ENCODE measurements at regions not wholly inside any gene's neighbourhood (a gene's known extent, or its start where the extent isn't known, plus 50 kb on each side); places are given as distances from the start of the nearest gene placed in this dataset.

DNA sequence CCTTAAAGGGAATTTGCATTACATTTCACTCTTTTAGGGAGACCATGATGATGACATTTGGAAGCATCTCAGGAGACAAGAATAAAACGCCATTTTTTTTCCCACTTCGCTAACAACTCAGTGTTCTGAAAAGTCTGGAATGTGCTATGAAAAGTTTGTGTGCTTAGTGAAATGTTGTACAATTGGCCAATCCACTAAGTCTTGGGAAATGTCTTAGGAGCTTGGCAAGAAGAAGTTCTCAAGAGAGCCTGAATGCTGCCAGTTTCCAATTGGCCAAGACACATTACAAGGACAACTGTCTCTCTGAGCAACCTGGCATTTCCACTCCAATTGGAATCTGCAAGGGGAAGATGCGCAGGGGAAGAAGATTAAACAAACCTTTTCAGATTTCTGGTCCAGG is 401.8 kb downstream of the RWDD3 start (continued):
- TF ChIP-seq FOSL1 (tag; conservative IDR thresholded peaks at IDR 0.05) (no peak), PTTG1 (tag; IDR thresholded peaks at IDR 0.05; ENCODE audit: low read depth) (no peak), ZNF644 (tag; IDR thresholded peaks at IDR 0.05; ENCODE audit: low read depth) (no peak), ZNF175 (CRISPR knock-in tag; IDR thresholded peaks at IDR 0.05; ENCODE audit: low read depth) (no peak), NCOA6 (IDR thresholded peaks at IDR 0.05) (no peak), PYGO2 (tag; IDR thresholded peaks at IDR 0.05) (no peak), LARP7 (IDR thresholded peaks at IDR 0.05) (no peak), ZNF12 (CRISPR knock-in tag; IDR thresholded peaks at IDR 0.05) (no peak), L3MBTL2 (IDR thresholded peaks at IDR 0.05) (no peak), ELF4 (CRISPR knock-in tag; IDR thresholded peaks at IDR 0.05) (no peak), CREB1 (IDR thresholded peaks at IDR 0.05) (no peak), CREB1 (CRISPR knock-in tag; IDR thresholded peaks at IDR 0.05) (no peak)
- TF ChIP-seq, protein P1, sequence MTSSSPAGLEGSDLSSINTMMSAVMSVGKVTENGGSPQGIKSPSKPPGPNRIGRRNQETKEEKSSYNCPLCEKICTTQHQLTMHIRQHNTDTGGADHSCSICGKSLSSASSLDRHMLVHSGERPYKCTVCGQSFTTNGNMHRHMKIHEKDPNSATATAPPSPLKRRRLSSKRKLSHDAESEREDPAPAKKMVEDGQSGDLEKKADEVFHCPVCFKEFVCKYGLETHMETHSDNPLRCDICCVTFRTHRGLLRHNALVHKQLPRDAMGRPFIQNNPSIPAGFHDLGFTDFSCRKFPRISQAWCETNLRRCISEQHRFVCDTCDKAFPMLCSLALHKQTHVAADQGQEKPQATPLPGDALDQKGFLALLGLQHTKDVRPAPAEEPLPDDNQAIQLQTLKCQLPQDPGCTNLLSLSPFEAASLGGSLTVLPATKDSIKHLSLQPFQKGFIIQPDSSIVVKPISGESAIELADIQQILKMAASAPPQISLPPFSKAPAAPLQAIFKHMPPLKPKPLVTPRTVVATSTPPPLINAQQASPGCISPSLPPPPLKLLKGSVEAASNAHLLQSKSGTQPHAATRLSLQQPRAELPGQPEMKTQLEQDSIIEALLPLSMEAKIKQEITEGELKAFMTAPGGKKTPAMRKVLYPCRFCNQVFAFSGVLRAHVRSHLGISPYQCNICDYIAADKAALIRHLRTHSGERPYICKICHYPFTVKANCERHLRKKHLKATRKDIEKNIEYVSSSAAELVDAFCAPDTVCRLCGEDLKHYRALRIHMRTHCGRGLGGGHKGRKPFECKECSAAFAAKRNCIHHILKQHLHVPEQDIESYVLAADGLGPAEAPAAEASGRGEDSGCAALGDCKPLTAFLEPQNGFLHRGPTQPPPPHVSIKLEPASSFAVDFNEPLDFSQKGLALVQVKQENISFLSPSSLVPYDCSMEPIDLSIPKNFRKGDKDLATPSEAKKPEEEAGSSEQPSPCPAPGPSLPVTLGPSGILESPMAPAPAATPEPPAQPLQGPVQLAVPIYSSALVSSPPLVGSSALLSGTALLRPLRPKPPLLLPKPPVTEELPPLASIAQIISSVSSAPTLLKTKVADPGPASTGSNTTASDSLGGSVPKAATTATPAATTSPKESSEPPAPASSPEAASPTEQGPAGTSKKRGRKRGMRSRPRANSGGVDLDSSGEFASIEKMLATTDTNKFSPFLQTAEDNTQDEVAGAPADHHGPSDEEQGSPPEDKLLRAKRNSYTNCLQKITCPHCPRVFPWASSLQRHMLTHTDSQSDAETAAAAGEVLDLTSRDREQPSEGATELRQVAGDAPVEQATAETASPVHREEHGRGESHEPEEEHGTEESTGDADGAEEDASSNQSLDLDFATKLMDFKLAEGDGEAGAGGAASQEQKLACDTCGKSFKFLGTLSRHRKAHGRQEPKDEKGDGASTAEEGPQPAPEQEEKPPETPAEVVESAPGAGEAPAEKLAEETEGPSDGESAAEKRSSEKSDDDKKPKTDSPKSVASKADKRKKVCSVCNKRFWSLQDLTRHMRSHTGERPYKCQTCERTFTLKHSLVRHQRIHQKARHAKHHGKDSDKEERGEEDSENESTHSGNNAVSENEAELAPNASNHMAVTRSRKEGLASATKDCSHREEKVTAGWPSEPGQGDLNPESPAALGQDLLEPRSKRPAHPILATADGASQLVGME (CRISPR knock-in tag; IDR thresholded peaks at IDR 0.05) = no peak
